ENCODE measurements at regions not wholly inside any gene's neighbourhood (a gene's known extent, or its start where the extent isn't known, plus 50 kb on each side); places are given as distances from the start of the nearest gene placed in this dataset.

DNA sequence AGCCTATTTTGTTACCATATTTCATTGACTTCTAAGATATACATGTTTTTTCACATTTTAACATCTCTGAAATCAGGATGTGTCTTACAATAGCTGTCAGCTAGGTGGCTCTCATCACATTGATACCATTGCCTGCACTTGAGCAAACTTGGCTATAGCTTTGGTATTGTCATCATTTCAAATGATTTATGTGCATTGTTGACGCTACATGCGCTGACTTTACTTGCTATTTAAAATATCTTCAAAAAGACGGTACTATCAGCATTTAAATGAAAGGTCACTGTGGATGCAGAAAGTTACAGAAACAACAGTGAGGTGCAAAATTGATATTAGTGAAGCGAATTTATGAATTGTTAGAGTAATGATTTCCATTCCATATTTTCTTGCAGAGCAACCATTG, 54.0 kb upstream of the ABHD2 start:
- no peak overlapping the region for H3K23ac ChIP-seq (ENCODE audit: insufficient read length)
- H3K27ac ChIP-seq (ENCODE audit: low read depth, low read length): no peak overlapping the region
- H3K23me2 ChIP-seq (ENCODE audit: low read depth, low read length): no peaks in the 10 kb centered on the region
- no peak overlapping the region for H3K4me3 ChIP-seq (ENCODE audit: extremely low read depth in 1 of 4, insufficient read depth in 2 of 4, low read depth in 3 of 4, low read length in 4 of 4)
- no peak overlapping the region for H4K5ac ChIP-seq (ENCODE audit: insufficient read length, low read depth, low read length)
- FAIRE-seq (no peak), DNase-seq (ENCODE audit: low read depth in 1 of 2, low spot score in 2 of 2) (no peak)
- WGBS, 2 experiments (ENCODE audit: extremely low coverage in 1 of 2, insufficient coverage in 1 of 2, insufficient read length in 1 of 2, insufficient replicate concordance in 2 of 2, low coverage in 1 of 2, low lambda C conversion rate in 2 of 2, missing lambda C conversion rate in 1 of 2): 92% methylated on average over 4 of the region's 4 CpGs; no CpG with 5 or more reads in 1 of the 2 experiments
- H3K27me3 ChIP-seq (replicated peaks in 1 of 4; ENCODE audit: control insufficient read depth in 3 of 4, extremely low read depth in 1 of 4, insufficient read depth in 3 of 4, low read length in 3 of 4): peaks cover 0 to 2% (median 0%) of the 10 kb centered on the region in 4 experiments; a peak in 1 of 7 replicates
- H3K4me2 ChIP-seq (ENCODE audit: insufficient read depth in 1 of 2, low read depth in 2 of 2, low read length in 2 of 2): no peak overlapping the region
- POLR2A ChIA-PET (ENCODE audit: partially characterized antibody): no interaction called here
- no peak overlapping the region for H3K9ac ChIP-seq (replicated peaks in 1 of 4; ENCODE audit: extremely low read depth in 1 of 4, low read depth in 3 of 4, low read length in 3 of 4)
- no peak overlapping the region for H3K18ac ChIP-seq (ENCODE audit: extremely low read depth, low read length)
- H2BK15ac ChIP-seq (ENCODE audit: low read length): no peak overlapping the region
- H4K91ac ChIP-seq (replicated peaks; ENCODE audit: insufficient read length, low read length): no peak overlapping the region
- no peaks in the 10 kb centered on the region for H3K36me3 ChIP-seq (ENCODE audit: control insufficient read depth in 2 of 4, insufficient read depth in 4 of 4, low read length in 3 of 4)
- H2AFZ ChIP-seq (ENCODE audit: low read length): no peak overlapping the region
- no peaks in the 10 kb centered on the region for H3K4me1 ChIP-seq (replicated peaks in 1 of 4; ENCODE audit: control insufficient read depth in 3 of 4, insufficient read depth in 4 of 4, low read length in 3 of 4)
- no peaks in the 10 kb centered on the region for H4K20me1 ChIP-seq (replicated peaks in 1 of 2; ENCODE audit: control insufficient read depth in 1 of 2, insufficient read depth in 2 of 2, low read length in 2 of 2)
- no peak overlapping the region for H4K8ac ChIP-seq (ENCODE audit: extremely low read depth, insufficient read depth, low read length)
- H2BK120ac ChIP-seq (replicated peaks; ENCODE audit: low read depth, low read length): no peak overlapping the region
- peaks cover 0 to 7% of the 10 kb centered on the region in 2 experiments; a peak in 1 of 4 replicates for H3K9me3 ChIP-seq (ENCODE audit: insufficient read depth in 2 of 2, low read depth in 1 of 2, low read length in 1 of 2)
- no peaks in the 10 kb centered on the region for H3K79me1 ChIP-seq (ENCODE audit: low read depth, low read length)
- no peak overlapping the region for H3K56ac ChIP-seq (replicated peaks; ENCODE audit: insufficient read length, low read depth, low read length)
- H3K14ac ChIP-seq (ENCODE audit: insufficient read length): no peak overlapping the region
- H3K79me2 ChIP-seq (ENCODE audit: control insufficient read depth in 1 of 2, insufficient read depth in 2 of 2, low read length in 2 of 2): no peaks in the 10 kb centered on the region
- H2AK5ac ChIP-seq (ENCODE audit: low read depth, low read length): no peak overlapping the region
- no peak overlapping the region for H2BK20ac ChIP-seq (ENCODE audit: low read length)
- no peak overlapping the region for H2BK5ac ChIP-seq (ENCODE audit: low read depth, low read length)
- H2BK12ac ChIP-seq (ENCODE audit: low read depth, low read length): no peak overlapping the region
- CTCF ChIA-PET (ENCODE audit: partially characterized antibody): interaction anchor here (0.9 to 1.8 kb wide), 12 partner anchors 8 to 137 kb away, joined by 3 to 10 read pairs (median 4); no protein-coding TSS in a partner anchor
- H3K4ac ChIP-seq (replicated peaks; ENCODE audit: insufficient read length, low read depth, low read length): no peak overlapping the region
- TF ChIP-seq TEAD4 (IDR thresholded peaks at IDR 0.05; ENCODE audit: low read depth, low read length) (no peak), FOSL1 (IDR thresholded peaks at IDR 0.05; ENCODE audit: insufficient read depth, low read depth, low read length) (no peak), SP4 (IDR thresholded peaks at IDR 0.05; ENCODE audit: low read length) (no peak), SIRT6 (IDR thresholded peaks at IDR 0.05; ENCODE audit: low read length) (no peak), EZH2 (IDR thresholded peaks at IDR 0.05; ENCODE audit: low read depth, low read length, severe bottlenecking) (no peak), RAD21 (IDR thresholded peaks at IDR 0.05 in 1 of 2, conservative IDR thresholded peaks at IDR 0.05 in 1 of 2; ENCODE audit: low read depth in 2 of 2, low read length in 2 of 2) (peak; percentile 37 to 52), SUZ12 (IDR thresholded peaks at IDR 0.05; ENCODE audit: low read length) (no peak), CHD1 (IDR thresholded peaks at IDR 0.05; ENCODE audit: low read depth, low read length) (no peak)
- TF ChIP-seq, protein P1, sequence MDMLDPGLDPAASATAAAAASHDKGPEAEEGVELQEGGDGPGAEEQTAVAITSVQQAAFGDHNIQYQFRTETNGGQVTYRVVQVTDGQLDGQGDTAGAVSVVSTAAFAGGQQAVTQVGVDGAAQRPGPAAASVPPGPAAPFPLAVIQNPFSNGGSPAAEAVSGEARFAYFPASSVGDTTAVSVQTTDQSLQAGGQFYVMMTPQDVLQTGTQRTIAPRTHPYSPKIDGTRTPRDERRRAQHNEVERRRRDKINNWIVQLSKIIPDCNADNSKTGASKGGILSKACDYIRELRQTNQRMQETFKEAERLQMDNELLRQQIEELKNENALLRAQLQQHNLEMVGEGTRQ (IDR thresholded peaks at IDR 0.05; ENCODE audit: low read length): no peak
- TF ChIP-seq, protein P2, sequence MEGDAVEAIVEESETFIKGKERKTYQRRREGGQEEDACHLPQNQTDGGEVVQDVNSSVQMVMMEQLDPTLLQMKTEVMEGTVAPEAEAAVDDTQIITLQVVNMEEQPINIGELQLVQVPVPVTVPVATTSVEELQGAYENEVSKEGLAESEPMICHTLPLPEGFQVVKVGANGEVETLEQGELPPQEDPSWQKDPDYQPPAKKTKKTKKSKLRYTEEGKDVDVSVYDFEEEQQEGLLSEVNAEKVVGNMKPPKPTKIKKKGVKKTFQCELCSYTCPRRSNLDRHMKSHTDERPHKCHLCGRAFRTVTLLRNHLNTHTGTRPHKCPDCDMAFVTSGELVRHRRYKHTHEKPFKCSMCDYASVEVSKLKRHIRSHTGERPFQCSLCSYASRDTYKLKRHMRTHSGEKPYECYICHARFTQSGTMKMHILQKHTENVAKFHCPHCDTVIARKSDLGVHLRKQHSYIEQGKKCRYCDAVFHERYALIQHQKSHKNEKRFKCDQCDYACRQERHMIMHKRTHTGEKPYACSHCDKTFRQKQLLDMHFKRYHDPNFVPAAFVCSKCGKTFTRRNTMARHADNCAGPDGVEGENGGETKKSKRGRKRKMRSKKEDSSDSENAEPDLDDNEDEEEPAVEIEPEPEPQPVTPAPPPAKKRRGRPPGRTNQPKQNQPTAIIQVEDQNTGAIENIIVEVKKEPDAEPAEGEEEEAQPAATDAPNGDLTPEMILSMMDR (IDR thresholded peaks at IDR 0.05; ENCODE audit: control extremely low read depth in 1 of 3, insufficient read depth in 1 of 3, low read depth in 1 of 3, low read length in 3 of 3): peak in 2 of 3 experiments; percentile 17 to 41; a peak in 2 of 4 replicates

Measured in H1 (cell line).